CD4-positive, alpha-beta T cell treated with Interleukin-17A for 4 hours (primary cell): ENCODE measurements at regions not wholly inside any gene's neighbourhood (a gene's known extent, or its start where the extent isn't known, plus 50 kb on each side); places are given as distances from the start of the nearest gene placed in this dataset.
A peak's percentile ranks its signal among the peaks of the same experiment; 100 is the strongest.
"Not testable (repeated sequence)": the region's sequence is repeated elsewhere in the genome, so short reads cannot be mapped to it uniquely, and the experiment has no call there.

ENCODE experiments used
- DNase-seq: peaks from one replicate; pipeline ENCODE4 v3.0.0-alpha.2; 2020; ENCODE audit warnings: mixed read lengths

DNA sequence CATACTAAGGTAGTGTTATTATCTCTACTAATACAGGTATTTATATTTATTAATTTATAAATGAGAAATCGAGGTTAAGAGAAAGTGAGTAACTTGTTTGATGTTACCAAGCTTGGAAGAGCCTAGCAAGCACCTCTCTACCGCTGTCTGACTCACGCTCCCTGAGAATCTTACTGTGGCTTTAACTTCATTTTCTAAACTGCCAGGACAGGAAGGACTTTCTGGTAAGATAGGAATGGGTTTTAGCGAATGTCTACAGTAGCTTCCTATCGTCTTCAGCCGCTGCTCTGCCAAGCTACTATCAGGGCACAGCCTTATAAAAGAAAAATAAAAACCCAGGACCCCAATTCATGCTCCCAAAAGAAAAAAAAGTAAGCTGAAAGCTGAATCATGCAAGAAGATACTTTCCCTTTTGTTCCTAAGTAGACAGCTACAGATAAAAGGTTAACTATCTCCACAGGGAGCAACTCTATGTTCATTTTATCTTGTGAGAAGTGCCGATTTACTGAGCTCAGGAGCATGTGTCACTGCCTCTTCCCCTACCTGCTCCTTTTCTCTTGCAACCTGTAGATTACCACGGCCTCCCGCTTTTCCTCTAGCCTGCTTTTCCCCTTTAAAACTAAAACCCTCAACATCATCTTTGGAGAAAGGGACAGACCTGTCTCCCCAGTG is 60.2 kb downstream of the THNSL1 start:
- DNase-seq: no peak

GRCh38 chr10:25078658-25079431 is 62.4 kb downstream of the THNSL1 start:
- no peak for DNase-seq

DNA sequence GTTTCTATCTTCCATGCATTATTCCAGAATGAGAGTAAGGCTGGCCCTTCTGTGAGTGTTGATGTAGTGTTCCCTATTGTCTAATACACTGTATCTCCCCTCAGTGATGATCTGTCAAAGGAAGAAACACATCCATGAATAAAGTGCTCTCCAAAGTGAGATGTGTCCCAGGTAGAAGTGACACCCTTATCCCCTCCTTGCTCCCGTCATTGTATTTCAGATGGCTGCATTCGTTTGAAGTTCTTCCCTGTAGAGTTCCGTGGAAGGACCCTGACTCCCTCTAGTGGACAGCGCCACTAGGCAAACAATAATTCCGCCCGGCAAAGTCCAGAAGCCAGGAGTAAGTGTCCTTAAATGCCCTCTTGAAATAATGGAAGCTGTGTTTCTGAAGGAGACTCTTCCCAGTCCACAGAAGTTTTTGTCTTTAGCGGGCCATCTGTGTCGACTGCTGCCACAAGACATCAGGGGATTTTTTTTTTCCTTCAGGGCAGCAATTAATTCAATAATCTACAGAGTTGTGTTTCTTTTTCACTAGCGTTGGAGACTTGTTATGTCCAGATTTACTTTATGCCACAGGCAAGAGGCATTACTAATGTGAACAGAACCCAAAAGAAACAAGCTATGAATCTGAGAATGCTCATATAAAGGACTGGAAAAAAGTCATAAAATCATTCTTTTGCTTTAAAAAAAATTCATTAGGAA is 64.6 kb downstream of the THNSL1 start:
- peak; percentile 73 for DNase-seq

- DNase-seq: no peak
Measured at GRCh38 chr10:25082276-25083204, 66.1 kb downstream of the THNSL1 start.

GRCh38 chr10:25083546-25084111 is 67.2 kb downstream of the THNSL1 start:
- DNase-seq: no peak

DNA sequence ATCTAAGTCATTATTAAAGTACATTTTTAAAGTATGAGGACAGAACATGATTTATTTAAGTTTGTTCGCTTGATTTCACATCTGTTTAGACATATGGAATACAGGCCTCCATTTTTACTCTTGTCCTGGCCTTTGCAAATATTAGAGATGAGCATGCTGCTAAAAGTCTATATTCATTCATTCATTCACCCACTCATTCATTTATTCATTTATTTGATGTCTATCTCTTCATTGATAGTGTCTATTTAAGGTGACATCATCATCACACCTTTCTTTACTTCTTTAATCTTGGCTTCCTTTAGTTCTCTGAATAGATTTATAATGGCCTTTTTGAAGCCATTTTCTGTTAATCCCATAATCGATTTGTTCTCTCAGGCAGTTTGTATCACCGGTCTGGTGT is 68.0 kb downstream of the THNSL1 start:
- no peak for DNase-seq

DNA sequence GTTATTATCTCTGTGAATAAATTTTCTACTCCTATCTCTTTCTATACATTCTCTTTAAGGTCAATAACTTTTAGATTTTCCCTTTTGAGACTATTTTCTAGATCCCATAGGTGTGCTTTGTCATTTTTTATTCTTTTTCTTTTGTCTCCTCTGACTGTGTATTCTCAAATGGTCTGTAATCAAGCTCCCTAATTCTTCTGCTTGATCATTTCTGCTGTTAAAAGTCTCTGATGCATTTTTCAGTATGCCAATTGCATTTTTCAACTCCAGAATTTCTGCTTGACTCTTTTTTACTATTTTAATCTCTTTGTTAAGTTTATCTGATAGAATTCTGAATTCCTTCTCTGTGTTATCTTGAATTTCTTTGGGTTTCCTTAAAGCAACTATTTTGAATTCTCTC is 78.2 kb downstream of the THNSL1 start:
- DNase-seq: no peak

DNA sequence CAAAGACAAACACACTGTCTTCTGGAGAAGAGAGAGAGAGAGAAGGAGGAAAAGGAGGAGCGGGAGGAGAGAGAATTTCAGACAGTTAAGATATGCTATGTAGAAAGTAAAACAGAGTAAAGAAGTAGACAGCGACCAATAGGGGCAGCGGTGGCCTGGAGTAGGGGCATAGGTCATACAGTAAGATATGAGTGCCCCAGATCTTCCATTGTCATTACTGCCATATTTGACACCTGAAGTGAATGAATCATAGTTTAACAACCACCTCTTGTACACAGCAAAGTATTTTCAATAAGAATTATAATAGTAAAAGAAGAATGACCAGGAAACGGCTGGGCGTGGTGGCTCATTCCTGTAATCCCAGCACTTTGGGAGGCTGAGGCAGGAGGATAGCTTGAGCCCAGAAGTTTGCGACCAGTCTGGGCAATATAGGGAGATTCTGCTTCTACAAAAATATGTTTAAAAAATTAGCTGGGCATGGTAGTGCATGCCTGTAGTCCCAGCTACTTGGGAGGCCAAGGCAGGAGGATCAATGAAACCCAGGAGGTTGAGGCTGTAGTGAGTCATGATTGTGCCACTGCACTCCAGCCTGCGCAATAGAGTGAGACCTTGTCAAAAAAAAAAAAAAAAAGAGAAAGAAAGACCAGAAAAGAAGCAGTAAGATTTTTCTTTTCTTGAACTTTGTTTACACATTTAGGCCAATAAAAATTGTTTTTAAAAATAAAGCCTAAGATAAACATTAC is 77.0 kb upstream of the GPR158 start:
- DNase-seq: no peak

- no peak for DNase-seq
Measured at GRCh38 chr10:25100141-25100540, 74.7 kb upstream of the GPR158 start.

GRCh38 chr10:25101461-25102146 is 73.2 kb upstream of the GPR158 start:
- DNase-seq: no peak

DNA sequence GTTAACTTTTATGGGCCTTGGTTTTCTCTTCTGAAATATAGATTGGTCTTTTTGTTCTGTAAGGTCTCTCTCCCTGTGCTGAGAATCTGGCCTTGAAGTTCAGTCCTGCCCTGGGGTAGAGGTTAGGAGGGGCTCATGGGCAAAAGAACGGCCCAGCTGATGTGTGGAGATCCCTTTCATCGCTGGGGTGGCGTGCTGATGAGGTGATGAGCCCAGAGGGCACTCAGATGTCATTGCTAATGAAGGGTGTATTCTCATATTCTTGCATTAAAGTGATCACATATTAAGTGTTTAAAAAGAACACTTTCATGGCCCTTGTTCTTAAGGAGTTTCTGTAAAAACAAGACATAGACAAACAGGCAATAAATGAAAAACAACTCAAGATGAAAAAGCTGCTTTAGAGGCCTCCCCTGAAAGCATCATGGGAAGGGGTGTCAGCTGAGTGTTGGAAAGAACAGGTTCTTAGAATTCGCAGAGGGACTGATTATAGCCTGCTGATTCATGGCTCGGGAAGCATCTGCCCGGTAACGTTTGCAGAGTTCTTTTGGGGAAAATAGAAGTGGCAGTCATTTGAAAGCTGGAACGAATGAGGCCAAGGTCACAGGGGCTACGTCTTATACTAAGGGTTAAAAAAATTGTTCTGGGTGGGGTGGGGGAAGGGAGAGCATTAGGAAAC is 72.5 kb upstream of the GPR158 start:
- DNase-seq: no peak

DNA sequence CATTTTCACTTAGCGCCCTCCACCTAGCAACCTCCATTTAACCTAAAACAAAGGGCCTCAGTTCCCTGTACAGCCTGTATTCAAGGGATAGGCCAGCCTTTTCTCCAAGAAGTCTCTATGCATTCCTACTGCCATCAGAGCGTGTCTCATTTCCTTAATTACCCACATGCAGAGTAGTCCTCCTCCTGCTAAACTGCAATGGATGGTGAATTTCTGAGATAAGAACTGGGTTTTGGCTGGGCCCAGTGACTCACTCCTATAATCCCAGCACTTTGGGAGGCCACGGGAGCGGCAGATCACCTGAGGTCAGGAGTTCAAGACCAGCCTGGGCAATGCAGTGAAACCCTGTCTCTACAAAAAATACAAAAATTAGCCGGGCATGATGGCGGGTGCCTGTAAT is 71.1 kb upstream of the GPR158 start:
- DNase-seq: no peak

DNA sequence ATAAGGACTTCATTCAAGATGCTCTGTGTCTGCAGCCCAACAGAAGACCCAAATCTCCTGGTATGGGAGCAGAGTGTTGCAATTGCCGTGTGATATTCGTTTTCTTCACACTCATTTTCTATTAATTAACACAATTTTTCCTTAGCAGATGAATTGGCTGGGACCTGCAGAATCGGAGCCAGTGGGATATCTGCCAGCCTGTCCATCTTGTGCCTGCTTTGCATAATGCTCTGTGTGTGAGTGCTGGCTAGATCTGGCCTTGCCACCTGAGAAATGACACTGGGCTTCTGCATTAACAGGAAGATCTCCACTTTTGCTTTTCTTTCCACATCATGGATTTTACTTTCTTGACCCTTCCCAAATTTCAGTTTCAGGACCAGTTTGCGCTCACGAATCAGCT is 70.4 kb upstream of the GPR158 start:
- DNase-seq: no peak

- DNase-seq: no peak
Measured at GRCh38 chr10:25105262-25105661, 69.5 kb upstream of the GPR158 start.

- DNase-seq: no peak
Measured at GRCh38 chr10:25105743-25106260, 69.0 kb upstream of the GPR158 start.

DNA sequence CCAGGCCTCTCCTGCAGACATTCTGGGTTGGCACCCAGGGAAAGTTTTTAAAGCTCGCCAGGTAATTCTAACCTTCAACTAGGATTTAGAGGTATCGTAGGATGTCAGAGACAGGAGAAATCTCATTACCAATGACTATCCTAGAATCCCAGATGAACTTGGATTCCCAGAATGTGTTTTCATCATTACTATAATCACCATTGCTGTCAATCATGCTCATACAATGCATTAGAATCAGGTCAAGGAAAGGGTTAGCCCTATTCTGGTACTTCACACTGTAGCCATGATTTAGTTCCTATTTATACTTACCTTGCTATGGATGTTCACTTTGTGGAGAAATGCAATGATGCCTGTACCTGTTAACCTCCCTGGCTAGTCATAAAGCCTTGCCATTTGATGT is 67.0 kb upstream of the GPR158 start:
- no peak for DNase-seq

GRCh38 chr10:25109896-25110295 is 64.9 kb upstream of the GPR158 start:
- not testable (repeated sequence) for DNase-seq

DNA sequence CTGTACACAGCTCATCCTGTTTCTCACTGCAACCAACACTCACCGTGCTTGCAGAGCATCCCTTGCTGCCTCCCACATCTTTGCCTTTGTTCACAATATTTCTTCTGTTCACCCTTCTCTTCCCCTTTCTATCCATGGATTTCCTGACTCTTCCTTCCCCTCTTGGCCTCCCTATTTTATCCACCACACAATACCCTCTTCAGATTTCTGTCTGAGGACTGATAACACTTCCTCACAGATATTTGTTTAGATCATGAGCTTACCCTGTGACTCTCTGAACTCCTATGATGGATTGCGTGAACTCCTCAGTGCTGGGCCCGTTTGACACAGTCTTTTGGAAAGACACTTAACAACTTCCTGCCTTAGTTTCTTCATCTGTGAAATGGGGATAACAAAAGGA is 62.8 kb upstream of the GPR158 start:
- no peak for DNase-seq

DNA sequence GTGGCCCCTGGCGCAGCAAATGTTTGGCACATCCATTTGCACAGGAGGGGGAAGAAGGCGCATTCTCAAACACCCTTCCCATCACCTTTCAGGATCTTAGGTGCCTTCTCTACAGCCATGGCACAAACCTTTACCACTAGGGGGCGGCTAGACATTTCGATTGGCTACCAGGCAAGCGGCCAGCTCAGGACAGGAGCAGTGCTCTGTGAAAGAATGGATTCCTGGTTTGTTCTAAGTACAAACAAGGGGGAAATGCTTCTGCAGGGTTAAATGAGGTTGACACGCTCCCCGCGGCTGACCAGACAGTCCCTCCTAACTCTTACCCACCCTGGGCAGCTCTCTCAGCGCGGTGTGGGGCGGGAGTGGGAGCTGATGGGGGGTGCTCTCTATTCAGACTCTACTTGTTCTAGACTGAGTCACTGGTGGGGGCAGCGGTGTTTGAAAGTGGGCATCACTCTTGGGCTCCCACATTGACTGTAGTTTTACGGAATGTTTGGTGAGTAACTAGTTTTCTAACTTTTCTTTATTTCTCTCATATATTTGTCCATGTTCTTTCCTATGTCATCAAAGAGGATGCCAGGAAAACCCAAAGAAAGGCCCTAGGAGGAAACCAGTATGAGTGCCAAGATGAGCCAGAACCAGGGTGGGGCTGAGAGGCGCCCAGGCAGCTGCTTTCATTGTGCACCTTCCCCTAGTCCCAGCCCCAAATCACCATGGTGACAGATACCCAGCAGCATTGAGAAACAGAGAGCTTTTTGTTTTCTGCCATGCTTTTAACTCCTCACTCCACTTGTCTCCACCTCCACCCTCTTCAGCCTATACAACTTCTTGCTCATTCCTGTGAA is 61.4 kb upstream of the GPR158 start:
- peak; percentile 37 for DNase-seq
